A549 (cell line): ENCODE measurements at regions not wholly inside any gene's neighbourhood (a gene's known extent, or its start where the extent isn't known, plus 50 kb on each side); places are given as distances from the start of the nearest gene placed in this dataset.

Experiments used
- BHLHE40 ChIP-seq: IDR thresholded peaks from 2 replicates; pipeline ENCODE4 v1.6.1; 2012; ENCODE audit warnings: low read depth, low read length, inconsistent platforms
- CBX2 ChIP-seq: fragments of 200-600 bp; sonication (generic); IDR thresholded peaks from 2 replicates; pipeline ENCODE4 v1.6.1; 2016; ENCODE audit warnings: low read depth, mild to moderate bottlenecking, borderline replicate concordance
- CEBPB ChIP-seq, 2 experiments: fragments of >200 bp in 1 of 2; sonication (Bioruptor Twin) in 1 of 2; formaldehyde crosslinking in 1 of 2; IDR thresholded peaks; 2 replicates each; pipeline ENCODE4 v1.6.1; 2012 to 2016
- CHD2 ChIP-seq: fragments of 150-350 bp; IDR thresholded peaks from 2 replicates; pipeline ENCODE4 v1.6.1; 2014; ENCODE audit warnings: low read length; ENCODE audit not compliant: partially characterized antibody
- EP300 ChIP-seq, 2 experiments: fragments of >200 bp; sonication (Bioruptor Twin); formaldehyde crosslinking; IDR thresholded peaks; 2 replicates in 1 of 2; 3 replicates in 1 of 2; pipeline ENCODE4 v1.6.1; 2016 to 2017
- ESRRA ChIP-seq: fragments of 150-350 bp; IDR thresholded peaks from 2 replicates; pipeline ENCODE4 v1.6.1; 2014; ENCODE audit warnings: mild to moderate bottlenecking, low read length, borderline replicate concordance
- KDM5A ChIP-seq: fragments of 200-600 bp; sonication (generic); IDR thresholded peaks from 2 replicates; pipeline ENCODE4 v1.6.1; 2016; ENCODE audit warnings: antibody characterized with exemption, mild to moderate bottlenecking
- MAFK ChIP-seq: fragments of 450-650 bp; IDR thresholded peaks from 2 replicates; pipeline ENCODE4 v1.6.1; 2014; ENCODE audit not compliant: partially characterized antibody
- POLR2A ChIP-seq: IDR thresholded peaks from 2 replicates; pipeline ENCODE4 v1.6.1; 2012; ENCODE audit warnings: mild to moderate bottlenecking, low read length
- SMC3 ChIP-seq: fragments of >200 bp; sonication (Bioruptor Twin); formaldehyde crosslinking; IDR thresholded peaks from 3 replicates; pipeline ENCODE4 v1.6.1; 2018; ENCODE audit warnings: inconsistent platforms
- TP53 ChIP-seq: fragments of 250-450 bp; sonication (Bioruptor Pico); IDR thresholded peaks from 2 replicates; pipeline ENCODE4 v1.5.0; 2021; ENCODE audit warnings: mild to moderate bottlenecking, moderate library complexity
- TF ChIP-seq, protein P1 (sequence below): fragments of >200 bp; sonication (Bioruptor Twin); formaldehyde crosslinking; IDR thresholded peaks from 3 replicates; pipeline ENCODE4 v1.5.1; 2016
- TF ChIP-seq, protein P2 (sequence below): fragments of 200-600 bp; sonication (generic); IDR thresholded peaks from 2 replicates; pipeline ENCODE4 v1.6.1; 2016; ENCODE audit warnings: antibody characterized with exemption, mild to moderate bottlenecking, moderate library complexity

DNA sequence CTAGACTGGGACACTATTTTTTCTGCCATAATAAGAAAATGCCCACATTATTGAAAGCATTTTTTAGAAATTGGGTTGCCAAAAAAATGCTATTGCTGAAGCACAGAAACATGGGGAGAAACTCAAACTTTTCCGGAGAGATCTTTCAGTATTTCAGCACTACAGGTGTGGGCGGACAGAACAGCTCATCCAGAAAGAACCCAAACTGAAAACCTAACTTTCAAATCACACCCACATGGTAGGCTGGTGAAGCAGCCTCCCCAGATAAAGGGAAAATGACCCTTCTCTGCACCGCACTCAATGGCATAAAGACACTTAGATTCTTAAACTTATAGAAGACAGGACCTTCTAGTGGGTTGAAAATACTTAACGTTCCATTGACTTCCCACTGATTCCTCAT, 62.3 kb upstream of the TMPO start:
- TF ChIP-seq POLR2A = no peak
- TF ChIP-seq, protein P1, sequence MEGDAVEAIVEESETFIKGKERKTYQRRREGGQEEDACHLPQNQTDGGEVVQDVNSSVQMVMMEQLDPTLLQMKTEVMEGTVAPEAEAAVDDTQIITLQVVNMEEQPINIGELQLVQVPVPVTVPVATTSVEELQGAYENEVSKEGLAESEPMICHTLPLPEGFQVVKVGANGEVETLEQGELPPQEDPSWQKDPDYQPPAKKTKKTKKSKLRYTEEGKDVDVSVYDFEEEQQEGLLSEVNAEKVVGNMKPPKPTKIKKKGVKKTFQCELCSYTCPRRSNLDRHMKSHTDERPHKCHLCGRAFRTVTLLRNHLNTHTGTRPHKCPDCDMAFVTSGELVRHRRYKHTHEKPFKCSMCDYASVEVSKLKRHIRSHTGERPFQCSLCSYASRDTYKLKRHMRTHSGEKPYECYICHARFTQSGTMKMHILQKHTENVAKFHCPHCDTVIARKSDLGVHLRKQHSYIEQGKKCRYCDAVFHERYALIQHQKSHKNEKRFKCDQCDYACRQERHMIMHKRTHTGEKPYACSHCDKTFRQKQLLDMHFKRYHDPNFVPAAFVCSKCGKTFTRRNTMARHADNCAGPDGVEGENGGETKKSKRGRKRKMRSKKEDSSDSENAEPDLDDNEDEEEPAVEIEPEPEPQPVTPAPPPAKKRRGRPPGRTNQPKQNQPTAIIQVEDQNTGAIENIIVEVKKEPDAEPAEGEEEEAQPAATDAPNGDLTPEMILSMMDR = no peak
- no peak for TF ChIP-seq SMC3
- no peak for TF ChIP-seq ESRRA
- TF ChIP-seq MAFK = no peak
- no peak for TF ChIP-seq CEBPB (IDR thresholded peaks at IDR 0.05)
- no peak for TF ChIP-seq TP53 (CRISPR knock-in tag)
- TF ChIP-seq, protein P2, sequence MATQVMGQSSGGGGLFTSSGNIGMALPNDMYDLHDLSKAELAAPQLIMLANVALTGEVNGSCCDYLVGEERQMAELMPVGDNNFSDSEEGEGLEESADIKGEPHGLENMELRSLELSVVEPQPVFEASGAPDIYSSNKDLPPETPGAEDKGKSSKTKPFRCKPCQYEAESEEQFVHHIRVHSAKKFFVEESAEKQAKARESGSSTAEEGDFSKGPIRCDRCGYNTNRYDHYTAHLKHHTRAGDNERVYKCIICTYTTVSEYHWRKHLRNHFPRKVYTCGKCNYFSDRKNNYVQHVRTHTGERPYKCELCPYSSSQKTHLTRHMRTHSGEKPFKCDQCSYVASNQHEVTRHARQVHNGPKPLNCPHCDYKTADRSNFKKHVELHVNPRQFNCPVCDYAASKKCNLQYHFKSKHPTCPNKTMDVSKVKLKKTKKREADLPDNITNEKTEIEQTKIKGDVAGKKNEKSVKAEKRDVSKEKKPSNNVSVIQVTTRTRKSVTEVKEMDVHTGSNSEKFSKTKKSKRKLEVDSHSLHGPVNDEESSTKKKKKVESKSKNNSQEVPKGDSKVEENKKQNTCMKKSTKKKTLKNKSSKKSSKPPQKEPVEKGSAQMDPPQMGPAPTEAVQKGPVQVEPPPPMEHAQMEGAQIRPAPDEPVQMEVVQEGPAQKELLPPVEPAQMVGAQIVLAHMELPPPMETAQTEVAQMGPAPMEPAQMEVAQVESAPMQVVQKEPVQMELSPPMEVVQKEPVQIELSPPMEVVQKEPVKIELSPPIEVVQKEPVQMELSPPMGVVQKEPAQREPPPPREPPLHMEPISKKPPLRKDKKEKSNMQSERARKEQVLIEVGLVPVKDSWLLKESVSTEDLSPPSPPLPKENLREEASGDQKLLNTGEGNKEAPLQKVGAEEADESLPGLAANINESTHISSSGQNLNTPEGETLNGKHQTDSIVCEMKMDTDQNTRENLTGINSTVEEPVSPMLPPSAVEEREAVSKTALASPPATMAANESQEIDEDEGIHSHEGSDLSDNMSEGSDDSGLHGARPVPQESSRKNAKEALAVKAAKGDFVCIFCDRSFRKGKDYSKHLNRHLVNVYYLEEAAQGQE = no peak
- no peak for TF ChIP-seq KDM5A
- TF ChIP-seq CHD2 = no peak
- TF ChIP-seq EP300 (IDR thresholded peaks at IDR 0.05) = no peak
- no peak for TF ChIP-seq CBX2
- no peak for TF ChIP-seq BHLHE40
